ENCODE measurements at regions not wholly inside any gene's neighbourhood (a gene's known extent, or its start where the extent isn't known, plus 50 kb on each side); places are given as distances from the start of the nearest gene placed in this dataset.

GRCh38 chr1:222991177-222991576, 151.9 kb downstream of the TLR5 start:
- POLR2A ChIA-PET = no interaction called here
- Histone ChIP-seq H3K4me3 (no peak overlapping the region), H3K27ac (no peak overlapping the region), H3K4me1 (peaks cover 19% of the 10 kb centered on the region), H3K9me3 (no peaks in the 10 kb centered on the region), H3K4me2 (no peak overlapping the region)
- no peak for FAIRE-seq
- no peak for ATAC-seq
- 87% methylated on average over 1 of the region's 1 CpG for whole genome bisulfite sequencing (ENCODE audit: missing lambda C conversion rate)
- CTCF ChIA-PET = no interaction called here
- no peak for DNase-seq (ENCODE audit: low read depth in 1 of 2, low spot score in 1 of 2)
- no peak for TF ChIP-seq RCOR1 (IDR thresholded peaks at IDR 0.05; ENCODE audit: low read depth, low read length)
- no peak for TF ChIP-seq CHD2 (IDR thresholded peaks at IDR 0.05; ENCODE audit: low read length, partially characterized antibody)
- no peak for TF ChIP-seq PBX3 (IDR thresholded peaks at IDR 0.05)
- no peak for TF ChIP-seq E2F6 (IDR thresholded peaks at IDR 0.05; ENCODE audit: borderline replicate concordance, low read depth)
- TF ChIP-seq JUNB (IDR thresholded peaks at IDR 0.05) = no peak
- TF ChIP-seq CTCF (IDR thresholded peaks at IDR 0.05) = no peak
- no peak for TF ChIP-seq CBX2 (IDR thresholded peaks at IDR 0.05; ENCODE audit: borderline replicate concordance, low read depth)
- no peak for TF ChIP-seq KDM1A (IDR thresholded peaks at IDR 0.05; ENCODE audit: low read depth)
- no peak for TF ChIP-seq RAD21 (conservative IDR thresholded peaks at IDR 0.05 in 1 of 2, IDR thresholded peaks at IDR 0.05 in 1 of 2)
- TF ChIP-seq NPAS2 (CRISPR knock-in tag; IDR thresholded peaks at IDR 0.05; ENCODE audit: borderline replicate concordance) = no peak
- TF ChIP-seq MAX (IDR thresholded peaks at IDR 0.05) = no peak

DNA sequence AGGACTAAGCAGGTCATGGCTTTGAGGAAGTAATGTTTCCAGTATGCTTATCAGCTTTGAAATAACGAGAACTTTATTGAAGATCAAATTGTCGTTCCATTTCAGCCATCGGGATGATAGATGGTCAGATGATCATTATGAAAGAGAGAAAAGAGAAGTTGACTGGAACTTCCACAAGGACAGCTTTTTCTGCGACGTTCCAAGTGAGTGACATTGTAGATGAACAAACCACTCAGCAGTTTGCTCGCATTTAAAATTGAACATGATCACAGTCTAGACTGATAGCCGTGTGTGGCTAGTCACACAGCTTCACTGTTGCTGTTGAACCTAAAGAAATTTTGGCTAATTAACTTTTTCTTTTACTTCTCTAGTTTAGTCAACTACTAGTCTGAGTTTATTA, 151.1 kb downstream of the TLR5 start:
- ATAC-seq = no peak
- Histone ChIP-seq H3K27ac (no peak overlapping the region), H3K4me2 (no peak overlapping the region), H3K4me3 (no peak overlapping the region), H3K9me3 (no peaks in the 10 kb centered on the region), H3K4me1 (peaks cover 19% of the 10 kb centered on the region)
- TF ChIP-seq KDM1A (IDR thresholded peaks at IDR 0.05; ENCODE audit: low read depth) = no peak
- no peak for TF ChIP-seq CHD2 (IDR thresholded peaks at IDR 0.05; ENCODE audit: low read length, partially characterized antibody)
- no peak for TF ChIP-seq MAFK (IDR thresholded peaks at IDR 0.05; ENCODE audit: partially characterized antibody)
- TF ChIP-seq, protein P1, sequence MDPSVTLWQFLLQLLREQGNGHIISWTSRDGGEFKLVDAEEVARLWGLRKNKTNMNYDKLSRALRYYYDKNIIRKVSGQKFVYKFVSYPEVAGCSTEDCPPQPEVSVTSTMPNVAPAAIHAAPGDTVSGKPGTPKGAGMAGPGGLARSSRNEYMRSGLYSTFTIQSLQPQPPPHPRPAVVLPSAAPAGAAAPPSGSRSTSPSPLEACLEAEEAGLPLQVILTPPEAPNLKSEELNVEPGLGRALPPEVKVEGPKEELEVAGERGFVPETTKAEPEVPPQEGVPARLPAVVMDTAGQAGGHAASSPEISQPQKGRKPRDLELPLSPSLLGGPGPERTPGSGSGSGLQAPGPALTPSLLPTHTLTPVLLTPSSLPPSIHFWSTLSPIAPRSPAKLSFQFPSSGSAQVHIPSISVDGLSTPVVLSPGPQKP (IDR thresholded peaks at IDR 0.05; ENCODE audit: low read depth, low read length) = no peak
- TF ChIP-seq SREBF2 (IDR thresholded peaks at IDR 0.05) = no peak
- no peak for TF ChIP-seq EHF (CRISPR knock-in tag; IDR thresholded peaks at IDR 0.05)
- no peak for TF ChIP-seq ZFP36 (IDR thresholded peaks at IDR 0.05; ENCODE audit: borderline replicate concordance, partially characterized antibody)
- TF ChIP-seq, protein P2, sequence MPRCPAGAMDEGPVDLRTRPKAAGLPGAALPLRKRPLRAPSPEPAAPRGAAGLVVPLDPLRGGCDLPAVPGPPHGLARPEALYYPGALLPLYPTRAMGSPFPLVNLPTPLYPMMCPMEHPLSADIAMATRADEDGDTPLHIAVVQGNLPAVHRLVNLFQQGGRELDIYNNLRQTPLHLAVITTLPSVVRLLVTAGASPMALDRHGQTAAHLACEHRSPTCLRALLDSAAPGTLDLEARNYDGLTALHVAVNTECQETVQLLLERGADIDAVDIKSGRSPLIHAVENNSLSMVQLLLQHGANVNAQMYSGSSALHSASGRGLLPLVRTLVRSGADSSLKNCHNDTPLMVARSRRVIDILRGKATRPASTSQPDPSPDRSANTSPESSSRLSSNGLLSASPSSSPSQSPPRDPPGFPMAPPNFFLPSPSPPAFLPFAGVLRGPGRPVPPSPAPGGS (IDR thresholded peaks at IDR 0.05) = no peak
- CTCF ChIA-PET = no interaction called here
- 91% methylated on average over 7 of the region's 7 CpGs for WGBS (ENCODE audit: missing lambda C conversion rate)
- FAIRE-seq = no peak
- no peak for DNase-seq (ENCODE audit: low read depth in 1 of 2, low spot score in 1 of 2)
- POLR2A ChIA-PET = no interaction called here
